ENCODE measurements at regions not wholly inside any gene's neighbourhood (a gene's known extent, or its start where the extent isn't known, plus 50 kb on each side); places are given as distances from the start of the nearest gene placed in this dataset.
"Not testable (repeated sequence)": the region's sequence is repeated elsewhere in the genome, so short reads cannot be mapped to it uniquely, and the experiment has no call there.

DNA sequence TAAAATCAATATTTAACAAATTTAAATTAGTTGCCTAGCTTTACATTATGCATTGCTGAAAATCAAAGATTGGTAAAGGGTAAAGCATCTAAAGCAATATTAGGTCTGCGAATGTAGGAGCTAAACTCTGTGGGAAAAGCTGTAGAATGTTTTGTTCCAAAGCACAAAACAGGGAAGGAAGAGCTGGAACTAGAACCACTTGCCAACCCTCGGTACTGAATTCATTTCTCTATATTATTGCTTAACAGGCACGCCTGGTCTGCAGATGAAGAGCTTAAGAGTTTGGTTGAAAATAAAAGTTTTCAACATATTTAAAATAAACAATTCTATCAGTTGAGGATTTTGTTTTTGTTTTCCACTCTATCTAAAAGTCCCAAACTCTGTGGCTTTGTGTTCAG, 1252.8 kb upstream of the SEL1L start:
- Mint-ChIP-seq H3K27me3 (no peaks in the 10 kb centered on the region), H3K36me3 (no peaks in the 10 kb centered on the region), H3K4me1 (no peaks in the 10 kb centered on the region), H3K4me3 (no peak overlapping the region), H3K9me3 (peaks cover 4 to 31% (median 11%) of the 10 kb centered on the region in 7 donors), H3K27ac (no peak overlapping the region)
- DNase-seq = no peak
- Histone ChIP-seq H3K27me3 (ENCODE audit: control insufficient read depth, insufficient read depth, low read length) (no peaks in the 10 kb centered on the region), H3K36me3 (ENCODE audit: control insufficient read depth, insufficient read depth, low read length) (no peaks in the 10 kb centered on the region), H3K27ac (ENCODE audit: insufficient read depth, low read length, poor library complexity, severe bottlenecking) (no peak overlapping the region), H3K9me3 (ENCODE audit: control insufficient read depth in 2 of 2, low read length in 2 of 2) (no peaks in the 10 kb centered on the region), H3K4me1 (ENCODE audit: control insufficient read depth, insufficient read depth, low read length, poor library complexity, severe bottlenecking) (no peaks in the 10 kb centered on the region), H3K4me3 (ENCODE audit: low read depth, low read length) (no peak overlapping the region)
- ATAC-seq (ENCODE audit: low read depth in 2 of 2) = no peak

DNA sequence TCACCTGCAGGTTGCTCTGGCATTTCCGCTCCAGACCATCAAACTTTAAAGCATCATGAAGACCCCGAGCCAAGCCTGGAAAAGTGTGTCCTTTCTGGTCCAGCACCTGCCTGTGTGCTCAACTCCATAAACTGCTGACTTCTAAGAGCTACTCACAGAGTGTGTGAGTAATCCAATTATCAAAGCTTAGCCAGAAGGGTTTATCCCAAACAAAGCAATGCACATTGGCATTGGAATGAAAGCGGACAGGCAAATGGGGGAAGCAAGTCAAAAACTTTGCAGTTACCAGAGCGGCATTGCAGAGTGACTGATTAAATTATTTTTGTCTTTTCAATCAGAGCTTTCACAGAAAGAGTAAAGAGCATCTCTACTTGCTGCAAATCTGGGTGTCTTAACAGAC, 1262.4 kb upstream of the SEL1L start:
- Histone ChIP-seq H3K4me1 (ENCODE audit: control insufficient read depth, insufficient read depth, low read length, poor library complexity, severe bottlenecking) (no peaks in the 10 kb centered on the region), H3K27ac (ENCODE audit: insufficient read depth, low read length, poor library complexity, severe bottlenecking) (no peak overlapping the region), H3K27me3 (ENCODE audit: control insufficient read depth, insufficient read depth, low read length) (no peaks in the 10 kb centered on the region), H3K4me3 (ENCODE audit: low read depth, low read length) (no peak overlapping the region), H3K36me3 (ENCODE audit: control insufficient read depth, insufficient read depth, low read length) (no peaks in the 10 kb centered on the region), H3K9me3 (ENCODE audit: control insufficient read depth in 2 of 2, low read length in 2 of 2) (peaks cover 0 to 4% of the 10 kb centered on the region in 2 experiments)
- no peak for DNase-seq
- Mint-ChIP-seq H3K27ac (no peak overlapping the region), H3K9me3 (peaks cover 0 to 7% (median 4%) of the 10 kb centered on the region in 7 donors), H3K4me1 (no peaks in the 10 kb centered on the region), H3K4me3 (no peak overlapping the region), H3K36me3 (no peaks in the 10 kb centered on the region), H3K27me3 (no peaks in the 10 kb centered on the region)
- ATAC-seq (ENCODE audit: low read depth in 2 of 2) = no peak

DNA sequence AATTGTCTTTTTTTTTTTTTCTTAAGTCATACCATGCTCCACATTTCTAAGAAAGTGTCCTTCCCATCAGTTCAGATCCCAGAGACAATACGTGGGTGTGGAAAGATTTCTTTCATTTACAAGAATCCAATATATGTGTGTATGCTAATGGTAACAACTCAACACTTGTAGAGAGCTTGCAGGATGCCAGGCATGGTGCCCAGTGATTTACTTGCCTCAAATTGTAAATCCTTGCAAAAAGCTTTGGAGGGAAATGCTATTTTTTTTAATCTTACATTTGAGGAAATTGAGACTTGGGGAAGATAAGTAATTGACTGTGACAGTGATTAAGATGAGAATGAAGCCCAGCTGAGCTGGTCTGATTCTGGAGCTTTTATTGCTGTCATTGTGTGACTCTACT, 1264.6 kb upstream of the SEL1L start:
- Mint-ChIP-seq H3K27ac (no peak overlapping the region), H3K9me3 (peaks cover 0 to 18% (median 5%) of the 10 kb centered on the region in 7 donors), H3K27me3 (no peaks in the 10 kb centered on the region), H3K4me1 (no peaks in the 10 kb centered on the region), H3K4me3 (no peak overlapping the region), H3K36me3 (no peaks in the 10 kb centered on the region)
- DNase-seq = no peak
- no peak overlapping the region for H3K4me3 ChIP-seq (ENCODE audit: low read depth, low read length)
- no peaks in the 10 kb centered on the region for H3K36me3 ChIP-seq (ENCODE audit: control insufficient read depth, insufficient read depth, low read length)
- ATAC-seq (ENCODE audit: low read depth in 2 of 2) = no peak
- H3K27ac ChIP-seq (ENCODE audit: insufficient read depth, low read length, poor library complexity, severe bottlenecking) = no peak overlapping the region
- H3K27me3 ChIP-seq (ENCODE audit: control insufficient read depth, insufficient read depth, low read length) = no peaks in the 10 kb centered on the region
- H3K4me1 ChIP-seq (ENCODE audit: control insufficient read depth, insufficient read depth, low read length, poor library complexity, severe bottlenecking) = no peaks in the 10 kb centered on the region
- peaks cover 0 to 4% of the 10 kb centered on the region in 2 experiments for H3K9me3 ChIP-seq (ENCODE audit: control insufficient read depth in 2 of 2, low read length in 2 of 2)

DNA sequence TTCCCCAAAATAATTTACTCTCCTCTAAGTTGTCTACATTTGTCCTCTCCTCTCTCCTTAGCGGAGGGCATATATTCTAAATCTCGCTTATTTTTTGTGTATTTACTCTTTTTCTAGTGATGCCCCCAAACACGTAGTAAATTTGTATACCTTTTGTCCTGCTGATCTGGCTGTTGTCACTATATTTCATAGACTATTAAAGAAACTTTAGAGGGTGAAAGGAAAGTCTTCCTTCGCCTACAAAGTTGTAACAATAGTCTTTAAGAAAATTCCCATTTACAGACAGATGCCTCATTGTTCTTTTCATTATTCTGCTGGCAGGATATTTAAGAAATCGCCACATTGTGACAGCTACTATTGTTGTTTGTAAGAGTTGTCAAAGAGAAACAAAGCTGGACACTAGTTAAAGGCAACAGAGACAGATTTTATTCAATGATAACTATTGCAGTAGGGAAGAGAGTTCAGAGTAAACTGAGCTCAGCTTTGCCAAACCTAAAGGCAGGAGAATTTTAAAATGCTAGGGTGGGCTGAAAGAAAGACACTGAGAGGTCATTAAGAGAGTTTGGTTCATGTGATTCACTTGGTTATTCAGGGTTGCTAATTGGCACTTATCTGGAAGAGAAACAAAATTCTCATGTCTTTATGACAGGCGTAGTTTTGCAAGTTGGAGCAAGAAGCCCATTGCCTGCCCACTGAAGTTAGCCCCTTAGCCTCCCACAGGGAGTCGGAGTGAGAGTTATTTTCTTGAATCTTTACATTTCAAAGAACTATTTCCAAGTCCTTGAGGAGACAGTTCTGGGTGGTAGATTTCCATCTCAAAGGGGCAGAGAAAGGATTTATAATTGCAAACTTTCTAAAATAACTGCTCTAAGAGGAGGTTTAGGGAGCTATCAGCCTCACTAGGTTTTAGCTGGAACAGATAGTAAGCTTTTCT, 1272.5 kb upstream of the SEL1L start:
- H3K9me3 Mint-ChIP-seq = peaks cover 5 to 31% (median 12%) of the 10 kb centered on the region in 7 donors

DNA sequence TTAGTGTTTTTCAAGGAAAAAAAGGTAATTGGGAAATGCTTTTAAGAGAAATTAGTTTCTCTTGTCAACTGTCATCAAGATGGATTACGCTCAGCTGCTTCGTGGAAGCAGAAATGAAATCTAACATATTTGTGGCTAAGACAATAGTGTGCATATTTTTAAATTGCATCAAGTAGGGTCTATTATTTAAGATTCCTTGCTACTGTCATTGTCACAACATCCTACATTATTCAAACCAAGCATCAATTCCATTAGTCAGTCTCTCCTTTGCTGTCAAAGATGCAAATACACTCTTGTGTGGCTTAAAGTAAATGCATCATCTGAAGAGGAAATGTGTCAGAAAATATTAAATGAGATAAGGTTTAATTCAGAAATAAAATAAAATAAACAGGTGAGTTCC, 1277.6 kb upstream of the SEL1L start:
- Mint-ChIP-seq H3K4me1 (no peaks in the 10 kb centered on the region), H3K4me3 (no peak overlapping the region), H3K9me3 (peaks cover 4 to 17% (median 10%) of the 10 kb centered on the region in 7 donors), H3K27me3 (no peaks in the 10 kb centered on the region), H3K36me3 (no peaks in the 10 kb centered on the region), H3K27ac (no peak overlapping the region)
- no peak for DNase-seq
- Histone ChIP-seq H3K9me3 (ENCODE audit: control insufficient read depth in 2 of 2, low read length in 2 of 2) (no peaks in the 10 kb centered on the region), H3K4me1 (ENCODE audit: control insufficient read depth, insufficient read depth, low read length, poor library complexity, severe bottlenecking) (no peaks in the 10 kb centered on the region), H3K27ac (ENCODE audit: insufficient read depth, low read length, poor library complexity, severe bottlenecking) (no peak overlapping the region), H3K36me3 (ENCODE audit: control insufficient read depth, insufficient read depth, low read length) (no peaks in the 10 kb centered on the region), H3K4me3 (ENCODE audit: low read depth, low read length) (no peak overlapping the region), H3K27me3 (ENCODE audit: control insufficient read depth, insufficient read depth, low read length) (no peaks in the 10 kb centered on the region)
- no peak for ATAC-seq (ENCODE audit: low read depth in 2 of 2)

More for the DNA sequence above, 1272.5 kb upstream of the SEL1L start:
- Histone ChIP-seq H3K27ac (ENCODE audit: insufficient read depth, low read length, poor library complexity, severe bottlenecking) (no peak overlapping the region), H3K36me3 (ENCODE audit: control insufficient read depth, insufficient read depth, low read length) (no peaks in the 10 kb centered on the region), H3K4me3 (ENCODE audit: low read depth, low read length) (no peak overlapping the region), H3K4me1 (ENCODE audit: control insufficient read depth, insufficient read depth, low read length, poor library complexity, severe bottlenecking) (no peaks in the 10 kb centered on the region), H3K9me3 (ENCODE audit: control insufficient read depth in 2 of 2, low read length in 2 of 2) (no peaks in the 10 kb centered on the region), H3K27me3 (ENCODE audit: control insufficient read depth, insufficient read depth, low read length) (no peaks in the 10 kb centered on the region)
- Mint-ChIP-seq H3K4me1 (no peaks in the 10 kb centered on the region), H3K36me3 (no peaks in the 10 kb centered on the region), H3K27ac (no peak overlapping the region), H3K27me3 (no peaks in the 10 kb centered on the region), H3K4me3 (no peak overlapping the region)
- no peak for ATAC-seq (ENCODE audit: low read depth in 2 of 2)
- DNase-seq = no peak

DNA sequence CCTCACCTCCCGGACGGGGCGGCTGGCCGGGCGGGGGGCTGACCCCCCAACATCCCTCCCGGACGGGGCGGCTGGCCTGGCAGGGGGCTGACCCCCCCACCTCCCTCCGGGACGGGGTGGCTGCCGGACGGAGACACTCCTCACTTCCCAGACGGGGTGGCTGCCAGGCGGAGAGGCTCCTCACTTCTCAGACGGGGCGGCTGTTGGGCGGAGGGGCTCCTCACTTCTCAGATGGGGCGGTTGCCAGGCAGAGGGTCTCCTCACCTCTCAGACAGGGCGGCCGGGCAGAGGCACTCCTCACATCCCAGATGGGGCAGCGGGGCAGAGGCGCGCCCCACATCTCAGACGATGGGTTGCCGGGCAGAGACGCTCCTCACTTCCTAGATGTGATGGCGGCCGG, 1280.7 kb upstream of the SEL1L start:
- not testable (repeated sequence) for DNase-seq; H3K4me1 Mint-ChIP-seq; H3K36me3 ChIP-seq (ENCODE audit: control insufficient read depth, insufficient read depth, low read length); ATAC-seq (ENCODE audit: low read depth in 2 of 2); H3K4me3 Mint-ChIP-seq; H3K4me3 ChIP-seq (ENCODE audit: low read depth, low read length); H3K27me3 ChIP-seq (ENCODE audit: control insufficient read depth, insufficient read depth, low read length); H3K27me3 Mint-ChIP-seq; H3K36me3 Mint-ChIP-seq; H3K9me3 ChIP-seq (ENCODE audit: control insufficient read depth in 2 of 2, low read length in 2 of 2); H3K27ac ChIP-seq (ENCODE audit: insufficient read depth, low read length, poor library complexity, severe bottlenecking); H3K27ac Mint-ChIP-seq; H3K4me1 ChIP-seq (ENCODE audit: control insufficient read depth, insufficient read depth, low read length, poor library complexity, severe bottlenecking)
- H3K9me3 Mint-ChIP-seq = peaks cover 0 to 16% (median 8%) of the 10 kb centered on the region in 7 donors

DNA sequence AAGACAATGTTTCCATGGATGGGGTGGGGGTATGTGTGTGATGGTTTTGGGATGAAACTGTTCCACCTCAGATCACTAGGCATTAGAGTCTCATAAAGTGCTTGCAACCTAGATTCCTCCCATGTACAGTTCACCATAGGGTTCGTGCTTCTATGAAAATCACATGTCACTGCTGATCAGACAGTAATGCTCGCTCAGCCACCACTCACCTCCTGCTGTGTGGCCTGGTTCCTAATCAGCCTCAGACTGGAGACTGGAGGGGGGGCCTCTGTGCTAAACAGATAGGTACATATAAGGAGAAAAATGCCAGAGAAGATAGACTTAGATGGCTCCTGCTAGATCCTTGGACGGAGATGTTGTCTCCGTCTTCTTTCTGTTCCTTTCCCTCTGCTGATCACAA, 1296.9 kb upstream of the SEL1L start:
- no peaks in the 10 kb centered on the region for H3K36me3 Mint-ChIP-seq
- H3K4me1 Mint-ChIP-seq = no peaks in the 10 kb centered on the region

More for the DNA sequence above, 1296.9 kb upstream of the SEL1L start:
- Mint-ChIP-seq H3K27me3 (no peaks in the 10 kb centered on the region), H3K9me3 (peaks cover 0 to 6% (median 2%) of the 10 kb centered on the region in 7 donors), H3K27ac (no peak overlapping the region), H3K4me3 (no peak overlapping the region)
- Histone ChIP-seq H3K27ac (ENCODE audit: insufficient read depth, low read length, poor library complexity, severe bottlenecking) (no peak overlapping the region), H3K36me3 (ENCODE audit: control insufficient read depth, insufficient read depth, low read length) (no peaks in the 10 kb centered on the region), H3K4me3 (ENCODE audit: low read depth, low read length) (no peak overlapping the region), H3K4me1 (ENCODE audit: control insufficient read depth, insufficient read depth, low read length, poor library complexity, severe bottlenecking) (no peaks in the 10 kb centered on the region), H3K27me3 (ENCODE audit: control insufficient read depth, insufficient read depth, low read length) (no peaks in the 10 kb centered on the region), H3K9me3 (ENCODE audit: control insufficient read depth in 2 of 2, low read length in 2 of 2) (no peaks in the 10 kb centered on the region)
- ATAC-seq (ENCODE audit: low read depth in 2 of 2) = no peak
- no peak for DNase-seq
